ENCODE measurements at regions not wholly inside any gene's neighbourhood (a gene's known extent, or its start where the extent isn't known, plus 50 kb on each side); places are given as distances from the start of the nearest gene placed in this dataset.
"Not testable (repeated sequence)": the region's sequence is repeated elsewhere in the genome, so short reads cannot be mapped to it uniquely, and the experiment has no call there.

- ATAC-seq, result no peak
- no peak for DNase-seq
These were observed 112.4 kb upstream of the ALDH1A3 start for GRCh38 chr15:100767001-100767825.

GRCh38 chr15:100768501-100768931 is 111.1 kb upstream of the ALDH1A3 start:
- no peak for ATAC-seq
- DNase-seq, result no peak

- DNase-seq, result no peak
- ATAC-seq, result no peak
These were observed 110.3 kb upstream of the ALDH1A3 start for GRCh38 chr15:100769043-100769974.

GRCh38 chr15:100769975-100770340 is 109.7 kb upstream of the ALDH1A3 start:
- ATAC-seq (peak; percentile 7), DNase-seq (no peak)

GRCh38 chr15:100770661-100771584 is 108.7 kb upstream of the ALDH1A3 start:
- DNase-seq (no peak), ATAC-seq (no peak)

GRCh38 chr15:100771746-100772145 is 107.9 kb upstream of the ALDH1A3 start:
- ATAC-seq, result no peak
- DNase-seq, result no peak

- ATAC-seq (no peak), DNase-seq (no peak)
These were observed 107.2 kb upstream of the ALDH1A3 start for GRCh38 chr15:100772478-100772877.

GRCh38 chr15:100772892-100773520 is 106.6 kb upstream of the ALDH1A3 start:
- no peak for ATAC-seq
- DNase-seq, result no peak

- ATAC-seq, DNase-seq: not testable (repeated sequence)
These were observed 105.6 kb upstream of the ALDH1A3 start for GRCh38 chr15:100774044-100774443.

- no peak for ATAC-seq
- DNase-seq, result no peak
These were observed 103.9 kb upstream of the ALDH1A3 start for GRCh38 chr15:100775581-100776185.

GRCh38 chr15:100777821-100778220 is 101.8 kb upstream of the ALDH1A3 start:
- no peak for ATAC-seq
- no peak for DNase-seq

GRCh38 chr15:100778831-100779288 is 100.8 kb upstream of the ALDH1A3 start:
- DNase-seq, result no peak
- ATAC-seq, result no peak

- ATAC-seq (no peak), DNase-seq (no peak)
These were observed 100.1 kb upstream of the ALDH1A3 start for GRCh38 chr15:100779331-100780207.

- DNase-seq, result no peak
- ATAC-seq, result no peak
These were observed 99.3 kb upstream of the ALDH1A3 start for GRCh38 chr15:100780208-100780800.

GRCh38 chr15:100781061-100781960 is 98.3 kb upstream of the ALDH1A3 start:
- no peak for DNase-seq
- no peak for ATAC-seq

- no peak for DNase-seq
- no peak for ATAC-seq
These were observed 97.6 kb upstream of the ALDH1A3 start for GRCh38 chr15:100781961-100782530.

- DNase-seq, result no peak
- no peak for ATAC-seq
These were observed 96.3 kb upstream of the ALDH1A3 start for GRCh38 chr15:100783291-100783690.

All from stimulated activated naive CD8-positive, alpha-beta T cell treated with anti-CD3 and anti-CD28 coated beads, Interleukin-15, Interleukin-2, amounts not matched to agents 100 U/mL and 50 U/mL, for 24 hours (primary cell).